GM19099 (cell line): ENCODE measurements at regions not wholly inside any gene's neighbourhood (a gene's known extent, or its start where the extent isn't known, plus 50 kb on each side); places are given as distances from the start of the nearest gene placed in this dataset.

Experiments
- POLR2A ChIP-seq: IDR thresholded peaks from 3 replicates; pipeline ENCODE4 v1.6.1; 2011; ENCODE audit warnings: low read depth; ENCODE audit not compliant: insufficient read length; ENCODE audit errors: extremely low read depth

DNA sequence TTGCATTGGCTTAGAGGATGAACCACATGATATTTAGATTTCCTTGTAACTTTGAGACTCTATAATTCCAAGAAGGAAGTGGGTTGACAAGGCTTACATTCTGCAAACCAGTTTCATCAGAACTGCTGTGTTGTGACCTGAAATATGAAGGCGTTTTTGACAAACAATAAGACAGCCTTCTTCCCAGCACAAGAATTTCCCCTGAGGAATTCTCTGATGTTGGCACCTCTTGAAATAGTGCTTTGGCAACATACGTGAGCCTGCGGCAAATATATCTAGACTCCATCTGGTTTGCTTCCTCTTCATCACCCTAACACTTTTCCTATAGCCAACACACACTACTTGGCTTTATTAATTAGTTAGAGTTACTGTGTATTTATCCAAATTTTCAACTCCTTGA lies 585.5 kb upstream of the SOX9 start:
- no peak for TF ChIP-seq POLR2A

DNA sequence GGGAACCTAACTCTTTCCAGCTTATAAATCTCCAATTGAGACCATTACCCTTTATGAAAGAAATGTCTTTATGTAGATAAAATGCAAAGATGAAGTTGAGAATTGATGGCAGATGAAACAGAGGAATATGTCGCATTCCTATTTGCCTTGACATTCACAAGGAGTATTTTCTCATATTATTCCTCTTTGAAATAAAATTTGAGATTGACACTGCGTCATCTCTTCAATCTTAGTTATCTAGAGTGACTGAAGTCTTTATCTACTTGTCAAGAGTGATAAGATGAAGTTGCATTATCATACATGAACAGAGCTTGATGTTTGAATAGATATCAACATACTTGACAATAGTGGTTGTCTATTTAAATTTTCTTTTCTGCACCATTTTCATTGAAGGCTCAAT lies 574.4 kb upstream of the SOX9 start:
- no peak for TF ChIP-seq POLR2A

- TF ChIP-seq POLR2A, result no peak
Observed at GRCh38 chr17:71547904-71548303, 572.9 kb upstream of the SOX9 start.

DNA sequence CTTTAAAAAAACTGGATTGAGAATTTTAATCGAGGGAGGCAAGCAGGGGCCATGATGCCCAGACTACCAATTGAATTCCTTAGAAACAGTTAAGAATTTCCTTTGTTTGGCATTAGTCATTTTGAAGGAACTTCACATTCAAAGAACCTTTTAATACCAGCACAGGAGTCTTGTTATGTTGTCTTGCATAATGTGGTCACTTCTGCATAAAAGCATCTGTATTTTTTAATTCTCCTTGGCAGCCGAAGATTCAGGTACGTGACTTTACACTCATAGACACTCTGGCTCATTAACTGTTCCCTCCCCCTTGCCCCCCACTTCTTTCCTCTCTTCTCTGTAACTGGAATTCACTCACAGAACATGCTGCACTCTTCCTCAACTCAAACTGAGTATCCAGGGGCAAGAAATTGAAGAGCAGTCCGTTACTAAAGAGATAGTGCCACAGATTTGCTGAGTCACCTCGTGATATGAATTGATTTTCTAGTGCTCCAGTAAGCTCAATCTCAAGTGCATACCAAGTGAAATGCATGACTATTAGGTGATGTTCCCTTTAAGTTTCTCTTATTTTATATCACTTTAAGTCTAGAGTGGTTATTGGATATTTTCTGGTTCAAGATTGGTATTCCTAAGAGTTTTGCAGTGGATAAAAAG lies 572.2 kb upstream of the SOX9 start:
- no peak for TF ChIP-seq POLR2A

- no peak for TF ChIP-seq POLR2A
Observed at GRCh38 chr17:71550675-71551074, 570.1 kb upstream of the SOX9 start.

DNA sequence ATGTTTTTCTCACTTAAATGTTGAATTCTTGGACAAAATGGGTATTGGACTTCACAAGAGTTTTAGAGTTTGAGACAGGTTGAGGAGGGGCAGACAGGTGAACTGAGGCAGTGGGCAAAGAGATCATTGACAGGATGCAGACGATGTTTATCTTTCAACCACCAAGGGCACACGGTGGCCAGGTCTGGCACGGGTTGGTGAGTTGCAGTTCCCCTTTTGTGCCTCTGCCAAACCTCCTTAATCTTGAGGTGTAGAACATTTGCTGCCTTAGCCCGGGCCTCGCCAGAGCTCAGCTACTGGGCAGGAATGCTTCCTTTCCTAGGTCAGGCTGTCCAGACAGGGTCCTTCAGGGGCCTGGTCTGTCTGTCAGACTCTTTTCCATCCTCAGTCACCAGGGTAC lies 567.4 kb upstream of the SOX9 start:
- TF ChIP-seq POLR2A, result no peak

- TF ChIP-seq POLR2A, result no peak
Observed at GRCh38 chr17:71558901-71559300, 561.9 kb upstream of the SOX9 start.

DNA sequence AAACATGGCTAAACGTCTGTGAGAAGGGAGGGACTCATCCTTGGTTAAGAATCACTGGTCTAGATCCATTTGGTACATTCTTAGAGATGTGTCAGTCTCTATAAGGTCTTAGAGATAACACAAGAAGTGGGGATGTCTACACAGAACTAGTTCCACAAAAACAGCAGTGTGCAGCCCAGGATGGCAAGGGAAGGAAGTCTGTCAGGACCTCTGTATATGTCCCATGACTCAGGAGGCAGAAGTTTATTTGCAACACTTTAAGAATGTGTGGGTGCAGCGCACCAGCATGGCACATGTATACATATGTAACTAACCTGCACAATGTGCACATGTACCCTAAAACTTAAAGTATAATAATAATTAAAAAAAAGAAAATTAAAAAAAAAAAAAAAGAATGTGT lies 548.5 kb upstream of the SOX9 start:
- no peak for TF ChIP-seq POLR2A

DNA sequence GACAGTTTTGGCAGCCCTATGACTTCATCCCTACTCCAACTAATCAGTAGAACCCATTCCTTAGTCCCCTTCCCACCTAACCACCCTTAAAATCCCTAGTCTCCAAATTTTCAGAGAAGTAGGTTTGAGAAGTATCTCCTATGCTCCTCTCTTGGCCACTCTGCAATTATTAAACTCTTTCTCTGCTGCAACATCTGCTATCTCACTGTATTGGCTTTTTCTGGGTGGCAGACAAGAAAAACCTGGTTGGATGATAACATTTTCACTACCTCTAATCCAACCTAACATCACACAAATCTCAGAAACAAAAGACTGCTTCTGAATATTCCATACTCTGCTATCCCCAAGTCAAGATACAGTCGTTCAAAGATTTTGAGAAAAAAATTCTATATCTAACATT lies 542.4 kb upstream of the SOX9 start:
- TF ChIP-seq POLR2A, result no peak

GRCh38 chr17:71580220-71580619 lies 540.6 kb upstream of the SOX9 start:
- TF ChIP-seq POLR2A, result no peak

DNA sequence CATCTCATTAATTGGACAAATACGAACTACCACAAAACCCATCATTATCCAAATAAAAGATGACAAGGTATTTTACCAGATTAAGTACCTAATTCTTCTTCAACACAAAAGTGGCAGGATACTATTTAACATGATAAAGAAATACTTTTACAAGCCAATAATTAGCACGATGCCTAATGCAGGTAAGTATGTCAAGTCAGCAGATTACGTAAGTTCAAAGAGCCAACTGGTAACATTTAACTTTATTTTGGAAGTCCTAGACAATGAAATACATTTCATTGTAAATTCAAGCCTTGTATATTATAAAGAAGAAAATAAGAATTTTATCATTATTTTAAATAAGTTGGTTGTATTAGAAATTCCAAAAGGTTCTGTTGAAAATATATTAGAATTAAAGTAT lies 535.3 kb upstream of the SOX9 start:
- TF ChIP-seq POLR2A, result no peak

- TF ChIP-seq POLR2A, result no peak
Observed at GRCh38 chr17:71592431-71592830, 528.4 kb upstream of the SOX9 start.

- no peak for TF ChIP-seq POLR2A
Observed at GRCh38 chr17:71593078-71593477, 527.7 kb upstream of the SOX9 start.

- no peak for TF ChIP-seq POLR2A
Observed at GRCh38 chr17:71600137-71600789, 520.6 kb upstream of the SOX9 start.

- TF ChIP-seq POLR2A, result no peak
Observed at GRCh38 chr17:71601894-71602504, 518.8 kb upstream of the SOX9 start.

DNA sequence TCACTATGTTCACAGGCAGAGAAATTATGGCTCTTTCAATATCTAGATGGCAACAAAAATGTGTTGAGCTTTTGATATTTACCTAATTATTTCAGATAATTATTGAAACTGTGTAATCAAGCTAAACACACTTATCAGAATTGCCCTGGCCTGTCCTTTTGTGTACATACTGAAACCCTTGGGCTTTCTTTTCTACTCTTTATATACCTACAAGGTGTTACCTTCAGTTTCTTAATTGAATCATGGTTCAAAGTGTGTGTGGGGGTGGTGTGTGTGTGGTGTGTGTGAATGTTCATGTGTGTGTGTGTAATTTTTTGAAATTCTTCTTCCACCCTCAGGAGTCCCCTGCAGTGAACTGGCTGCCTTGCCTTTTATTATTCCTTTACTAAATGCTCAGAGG lies 506.8 kb upstream of the SOX9 start:
- no peak for TF ChIP-seq POLR2A
